SK-N-SH (cell line): ENCODE measurements at regions not wholly inside any gene's neighbourhood (a gene's known extent, or its start where the extent isn't known, plus 50 kb on each side); places are given as distances from the start of the nearest gene placed in this dataset.
"Not testable (repeated sequence)": the region's sequence is repeated elsewhere in the genome, so short reads cannot be mapped to it uniquely, and the experiment has no call there.

Experiments used
- CTCF ChIA-PET: fragments of 300-600, 350-600 bp; formaldehyde crosslinking; extraction: SDS; loops from one replicate; lab custom pipeline; 2021; lab: Yijun Ruan, JAX
- POLR2A ChIA-PET: fragments of 350-600 bp; sonication (Branson Sonifier 250); formaldehyde crosslinking; extraction: SDS; loops from one replicate; lab custom pipeline; 2020; ENCODE audit warnings: antibody characterized with exemption, inconsistent platforms; lab: Yijun Ruan, JAX
- DNase-seq: peaks from one replicate; pipeline ENCODE4 v3.0.0; 2012
- H2AFZ ChIP-seq: fragments of 200-600 bp; sonication (generic); 2 replicates; pipeline ENCODE4 v1.8.1; 2016; ENCODE audit warnings: antibody characterized with exemption, mild to moderate bottlenecking, low read depth
- H3F3A ChIP-seq: fragments of 200-600 bp; sonication (generic); replicated peaks from 2 replicates; pipeline ENCODE3; 2016; ENCODE audit warnings: antibody characterized with exemption, mild to moderate bottlenecking; ENCODE audit not compliant: insufficient read depth
- H3K27ac ChIP-seq, 2 experiments: fragments of 200-500 bp in 1 of 2; fragments of 200-600 bp in 1 of 2; sonication (Bioruptor generic) in 1 of 2; sonication (generic), shearing (Covaris generic) in 1 of 2; 2 replicates each; pipeline versions ENCODE4 v1.5.1 to v1.6.1; 2014 to 2016; ENCODE audit warnings: low read depth in 2 of 2, inconsistent platforms in 1 of 2, low read length in 1 of 2, mild to moderate bottlenecking in 1 of 2, mixed read lengths in 1 of 2
- H3K27me3 ChIP-seq: fragments of 200-600 bp; sonication (generic), shearing (Covaris generic); 2 replicates; pipeline ENCODE4 v1.6.1; 2016; ENCODE audit warnings: mixed run types; ENCODE audit not compliant: insufficient read depth
- H3K36me3 ChIP-seq, 2 experiments: fragments of 200-500 bp in 1 of 2; fragments of 200-600 bp in 1 of 2; sonication (Bioruptor generic) in 1 of 2; sonication (generic) in 1 of 2; replicated peaks in 1 of 2; 2 replicates each; pipeline versions ENCODE3 to v1.5.1; 2014 to 2016; ENCODE audit warnings: low read length in 1 of 2, mild to moderate bottlenecking in 1 of 2; ENCODE audit not compliant: insufficient read depth in 2 of 2, control insufficient read depth in 1 of 2
- H3K4me1 ChIP-seq, 2 experiments: fragments of 200-500 bp in 1 of 2; fragments of 200-600 bp in 1 of 2; sonication (Bioruptor generic) in 1 of 2; sonication (generic), shearing (Covaris generic) in 1 of 2; 2 replicates each; pipeline versions ENCODE4 v1.5.1 to v1.6.1; 2014 to 2016; ENCODE audit warnings: low read depth in 1 of 2, low read length in 1 of 2, mixed run types in 1 of 2; ENCODE audit not compliant: insufficient read depth in 2 of 2, control insufficient read depth in 1 of 2
- H3K4me2 ChIP-seq: fragments of 200-600 bp; sonication (generic), shearing (Covaris generic); 2 replicates; pipeline ENCODE4 v1.6.1; 2017; ENCODE audit warnings: mixed run types
- H3K4me3 ChIP-seq, 2 experiments: fragments of 200-500 bp in 1 of 2; fragments of 200-600 bp in 1 of 2; sonication (Bioruptor generic) in 1 of 2; sonication (generic), shearing (Covaris generic) in 1 of 2; 2 replicates each; pipeline versions ENCODE4 v1.5.1 to v1.8.1; 2014 to 2016; ENCODE audit warnings: low read depth in 2 of 2, inconsistent platforms in 1 of 2, low read length in 1 of 2, mild to moderate bottlenecking in 1 of 2, mixed read lengths in 1 of 2, moderate library complexity in 1 of 2
- H3K79me2 ChIP-seq: fragments of 200-600 bp; sonication (generic); 2 replicates; pipeline ENCODE4 v1.8.1; 2017; ENCODE audit warnings: mild to moderate bottlenecking; ENCODE audit not compliant: insufficient read depth
- H3K9ac ChIP-seq: fragments of 200-600 bp; sonication (generic); 2 replicates; pipeline ENCODE4 v1.6.1; 2017; ENCODE audit warnings: mixed run types
- H3K9me2 ChIP-seq: fragments of 200-600 bp; sonication (generic); 2 replicates; pipeline ENCODE4 v1.6.1; 2017; ENCODE audit warnings: mixed run types
- H3K9me3 ChIP-seq: fragments of 200-600 bp; sonication (generic); 2 replicates; pipeline ENCODE4 v1.6.1; 2017; ENCODE audit warnings: mixed run types, mild to moderate bottlenecking, moderate library complexity
- H4K20me1 ChIP-seq: fragments of 200-600 bp; sonication (generic); 2 replicates; pipeline ENCODE4 v1.6.1; 2017; ENCODE audit warnings: mild to moderate bottlenecking, mixed run types; ENCODE audit not compliant: insufficient read depth
- ELF1 ChIP-seq: IDR thresholded peaks from 2 replicates; pipeline ENCODE4 v1.4.0; 2012
- FOXM1 ChIP-seq: IDR thresholded peaks from 2 replicates; pipeline ENCODE4 v1.4.0; 2012; ENCODE audit warnings: low read depth, mild to moderate bottlenecking
- GABPA ChIP-seq: IDR thresholded peaks from 2 replicates; pipeline ENCODE4 v1.4.0; 2012; ENCODE audit warnings: low read depth, mild to moderate bottlenecking
- JUND ChIP-seq: IDR thresholded peaks from 2 replicates; pipeline ENCODE4 v1.4.0; 2012
- MEF2A ChIP-seq: IDR thresholded peaks from 2 replicates; pipeline ENCODE4 v1.4.0; 2012; ENCODE audit warnings: low read depth, borderline replicate concordance
- MXI1 ChIP-seq: IDR thresholded peaks from 2 replicates; pipeline ENCODE4 v1.6.1; 2012; ENCODE audit warnings: mild to moderate bottlenecking, low read depth, low read length, improper control_type of control experiment
- NFIC ChIP-seq: IDR thresholded peaks from 2 replicates; pipeline ENCODE4 v1.4.0; 2012; ENCODE audit warnings: borderline replicate concordance
- NRF1 ChIP-seq: IDR thresholded peaks from 2 replicates; pipeline ENCODE4 v1.6.1; 2012; ENCODE audit warnings: low read depth, mild to moderate bottlenecking, low read length
- RAD21 ChIP-seq: IDR thresholded peaks from 2 replicates; pipeline ENCODE4 v1.6.1; 2012; ENCODE audit warnings: mild to moderate bottlenecking, low read length
- RXRA ChIP-seq: IDR thresholded peaks from 2 replicates; pipeline ENCODE4 v1.4.0; 2012; ENCODE audit warnings: low read depth, mild to moderate bottlenecking, borderline replicate concordance
- TEAD4 ChIP-seq: IDR thresholded peaks from 2 replicates; pipeline ENCODE4 v1.4.0; 2012; ENCODE audit warnings: mild to moderate bottlenecking, borderline replicate concordance; ENCODE audit not compliant: insufficient read depth
- WGBS: methylation state at CpG from one replicate; pipeline ENCODE4 v1.1.6; 2017; ENCODE audit warnings: low lambda C conversion rate; 5-methylcytosine and 5-hydroxymethylcytosine counted together
- TF ChIP-seq, protein P1 (sequence below): fragments of 150-350 bp; IDR thresholded peaks from 2 replicates; pipeline ENCODE4 v1.6.1; 2017; ENCODE audit warnings: antibody characterized with exemption, low read length, low read depth, borderline replicate concordance
- TF ChIP-seq, protein P2 (sequence below): fragments of 150-350 bp; IDR thresholded peaks from 2 replicates; pipeline ENCODE4 v1.6.1; 2016; ENCODE audit warnings: mild to moderate bottlenecking, low read depth, low read length
- TF ChIP-seq, protein P3 (sequence below): fragments of 200-600 bp; sonication (generic); IDR thresholded peaks from 2 replicates; pipeline ENCODE4 v1.6.1; 2017; ENCODE audit warnings: antibody characterized with exemption, mild to moderate bottlenecking, moderate library complexity
- TF ChIP-seq, protein P4 (sequence below): IDR thresholded peaks from 2 replicates; pipeline ENCODE4 v1.4.0; 2012; ENCODE audit warnings: low read depth

DNA sequence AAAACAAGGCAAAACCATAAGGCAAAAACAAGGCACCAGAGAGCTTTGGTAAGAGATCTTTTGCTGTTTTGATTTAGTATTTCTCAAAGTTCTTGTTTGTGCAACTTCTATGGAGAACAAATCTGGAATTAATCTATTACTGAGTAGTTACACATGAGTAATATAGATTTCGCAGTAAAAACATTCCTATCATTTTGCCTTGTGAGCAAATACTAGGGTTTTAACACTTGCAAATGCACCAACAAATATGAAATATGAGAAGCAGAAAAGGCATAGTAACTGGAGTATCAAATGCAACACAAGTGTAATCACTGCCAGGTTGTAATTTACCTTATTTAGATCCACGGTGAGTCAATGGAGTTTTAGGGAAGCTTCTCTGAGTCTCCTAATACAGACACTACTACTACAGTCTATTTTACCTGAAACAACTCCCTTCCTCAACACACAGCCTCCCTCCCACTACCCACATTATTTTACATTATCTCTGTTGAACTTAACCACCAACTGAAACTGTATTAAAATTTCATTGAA, 324.1 kb downstream of the FLRT2 start (continued):
- TF ChIP-seq ELF1 (no peak), MEF2A (no peak)

DNA sequence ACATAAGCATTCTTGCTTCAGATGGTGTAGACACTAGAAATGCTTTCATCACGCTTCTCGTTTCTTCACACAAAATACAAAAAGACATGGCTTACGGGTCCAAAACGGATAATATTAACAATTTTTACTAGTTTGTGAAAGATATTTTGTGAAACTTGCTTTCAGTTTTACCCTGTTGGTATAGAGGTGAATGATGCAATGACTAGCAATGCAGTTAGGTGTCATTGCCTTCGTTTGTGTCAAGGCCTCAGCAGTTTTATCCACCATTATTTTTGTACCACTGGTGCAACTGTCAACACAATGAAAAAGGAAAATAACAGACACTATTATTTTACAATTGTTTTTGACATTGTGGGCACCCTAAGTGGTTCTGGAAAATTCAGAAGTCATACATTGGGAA, 323.0 kb downstream of the FLRT2 start:
- no peaks in the 10 kb centered on the region for H3F3A ChIP-seq
- no peaks in the 10 kb centered on the region for H3K9me2 ChIP-seq
- POLR2A ChIA-PET: no interaction called here
- no peak overlapping the region for H3K27ac ChIP-seq
- no peaks in the 10 kb centered on the region for H3K9me3 ChIP-seq
- CTCF ChIA-PET: no interaction called here
- no peaks in the 10 kb centered on the region for H3K4me1 ChIP-seq
- WGBS: 14% methylated on average over 5 of the region's 5 CpGs
- H3K36me3 ChIP-seq: no peaks in the 10 kb centered on the region
- H3K27me3 ChIP-seq: peaks cover 4% of the 10 kb centered on the region; the same call in 1 of the 2 replicates
- no peak overlapping the region for H3K9ac ChIP-seq
- no peaks in the 10 kb centered on the region for H3K79me2 ChIP-seq
- no peak for TF ChIP-seq NFIC
- TF ChIP-seq MXI1: no peak
- TF ChIP-seq, protein P1, sequence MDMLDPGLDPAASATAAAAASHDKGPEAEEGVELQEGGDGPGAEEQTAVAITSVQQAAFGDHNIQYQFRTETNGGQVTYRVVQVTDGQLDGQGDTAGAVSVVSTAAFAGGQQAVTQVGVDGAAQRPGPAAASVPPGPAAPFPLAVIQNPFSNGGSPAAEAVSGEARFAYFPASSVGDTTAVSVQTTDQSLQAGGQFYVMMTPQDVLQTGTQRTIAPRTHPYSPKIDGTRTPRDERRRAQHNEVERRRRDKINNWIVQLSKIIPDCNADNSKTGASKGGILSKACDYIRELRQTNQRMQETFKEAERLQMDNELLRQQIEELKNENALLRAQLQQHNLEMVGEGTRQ: no peak
- TF ChIP-seq, protein P2, sequence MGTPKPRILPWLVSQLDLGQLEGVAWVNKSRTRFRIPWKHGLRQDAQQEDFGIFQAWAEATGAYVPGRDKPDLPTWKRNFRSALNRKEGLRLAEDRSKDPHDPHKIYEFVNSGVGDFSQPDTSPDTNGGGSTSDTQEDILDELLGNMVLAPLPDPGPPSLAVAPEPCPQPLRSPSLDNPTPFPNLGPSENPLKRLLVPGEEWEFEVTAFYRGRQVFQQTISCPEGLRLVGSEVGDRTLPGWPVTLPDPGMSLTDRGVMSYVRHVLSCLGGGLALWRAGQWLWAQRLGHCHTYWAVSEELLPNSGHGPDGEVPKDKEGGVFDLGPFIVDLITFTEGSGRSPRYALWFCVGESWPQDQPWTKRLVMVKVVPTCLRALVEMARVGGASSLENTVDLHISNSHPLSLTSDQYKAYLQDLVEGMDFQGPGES: no peak
- no peak for TF ChIP-seq ELF1
- TF ChIP-seq NRF1: no peak
- TF ChIP-seq RXRA: no peak
- no peak for TF ChIP-seq GABPA
- TF ChIP-seq, protein P3, sequence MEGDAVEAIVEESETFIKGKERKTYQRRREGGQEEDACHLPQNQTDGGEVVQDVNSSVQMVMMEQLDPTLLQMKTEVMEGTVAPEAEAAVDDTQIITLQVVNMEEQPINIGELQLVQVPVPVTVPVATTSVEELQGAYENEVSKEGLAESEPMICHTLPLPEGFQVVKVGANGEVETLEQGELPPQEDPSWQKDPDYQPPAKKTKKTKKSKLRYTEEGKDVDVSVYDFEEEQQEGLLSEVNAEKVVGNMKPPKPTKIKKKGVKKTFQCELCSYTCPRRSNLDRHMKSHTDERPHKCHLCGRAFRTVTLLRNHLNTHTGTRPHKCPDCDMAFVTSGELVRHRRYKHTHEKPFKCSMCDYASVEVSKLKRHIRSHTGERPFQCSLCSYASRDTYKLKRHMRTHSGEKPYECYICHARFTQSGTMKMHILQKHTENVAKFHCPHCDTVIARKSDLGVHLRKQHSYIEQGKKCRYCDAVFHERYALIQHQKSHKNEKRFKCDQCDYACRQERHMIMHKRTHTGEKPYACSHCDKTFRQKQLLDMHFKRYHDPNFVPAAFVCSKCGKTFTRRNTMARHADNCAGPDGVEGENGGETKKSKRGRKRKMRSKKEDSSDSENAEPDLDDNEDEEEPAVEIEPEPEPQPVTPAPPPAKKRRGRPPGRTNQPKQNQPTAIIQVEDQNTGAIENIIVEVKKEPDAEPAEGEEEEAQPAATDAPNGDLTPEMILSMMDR: no peak
- no peak for TF ChIP-seq MEF2A
- TF ChIP-seq TEAD4: no peak
- TF ChIP-seq, protein P4, sequence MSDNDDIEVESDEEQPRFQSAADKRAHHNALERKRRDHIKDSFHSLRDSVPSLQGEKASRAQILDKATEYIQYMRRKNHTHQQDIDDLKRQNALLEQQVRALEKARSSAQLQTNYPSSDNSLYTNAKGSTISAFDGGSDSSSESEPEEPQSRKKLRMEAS: no peak
- no peak for TF ChIP-seq JUND
- TF ChIP-seq FOXM1: no peak
- no peak for TF ChIP-seq RAD21
- H2AFZ ChIP-seq: peak overlapping the region; percentile 3; the same call in 1 of the 2 replicates
- H3K4me2 ChIP-seq: no peak overlapping the region
- no peak for DNase-seq
- H3K4me3 ChIP-seq: no peak overlapping the region
- H4K20me1 ChIP-seq: no peaks in the 10 kb centered on the region

DNA sequence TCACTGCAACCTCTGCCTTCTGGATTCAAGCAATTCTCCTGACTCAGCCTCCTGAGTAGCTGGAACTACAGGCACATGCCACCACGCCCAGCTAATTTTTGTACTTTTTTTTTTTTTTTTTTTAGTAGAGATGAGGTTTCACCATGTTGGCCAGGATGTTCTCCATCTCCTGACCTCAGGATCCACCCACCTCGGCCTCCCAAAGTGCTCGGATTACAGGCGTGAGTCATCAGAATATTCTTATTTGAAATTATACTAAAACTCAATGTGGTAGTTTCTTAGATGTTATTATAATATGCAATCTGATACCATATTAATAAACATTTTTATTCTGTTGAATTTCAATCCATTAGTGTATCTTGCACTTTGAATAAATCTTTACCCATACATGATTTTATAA, 322.2 kb downstream of the FLRT2 start:
- H3K9ac ChIP-seq, H2AFZ ChIP-seq, H3K4me2 ChIP-seq, H3K79me2 ChIP-seq, H4K20me1 ChIP-seq, H3F3A ChIP-seq, H3K4me3 ChIP-seq, H3K36me3 ChIP-seq, H3K9me3 ChIP-seq, DNase-seq, H3K4me1 ChIP-seq, H3K27ac ChIP-seq, H3K27me3 ChIP-seq, CTCF ChIA-PET, POLR2A ChIA-PET, H3K9me2 ChIP-seq: not testable (repeated sequence)
- WGBS: 19% methylated on average over 4 of the region's 4 CpGs

DNA sequence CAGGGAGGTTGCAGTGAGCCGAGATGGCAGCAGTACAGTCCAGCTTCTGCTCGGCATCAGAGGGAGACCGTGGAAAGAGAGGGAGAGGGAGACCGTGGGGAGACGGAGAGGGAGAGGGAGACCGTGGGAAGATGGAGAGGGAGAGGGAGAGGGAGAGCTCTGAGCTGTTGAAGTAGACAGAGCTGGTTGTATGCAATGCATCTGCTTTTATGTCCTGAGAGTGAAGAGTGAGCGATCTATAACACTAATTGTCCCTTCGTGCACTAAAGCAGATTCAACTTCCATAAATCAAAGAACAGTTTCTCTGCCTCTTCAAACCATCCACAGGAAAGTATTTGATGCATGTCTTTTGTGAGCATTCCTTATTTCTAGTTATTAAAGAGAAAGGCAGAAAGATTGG, 300.6 kb downstream of the FLRT2 start:
- H3K79me2 ChIP-seq, POLR2A ChIA-PET, H4K20me1 ChIP-seq, H3K9me2 ChIP-seq, H3K36me3 ChIP-seq, H3K4me1 ChIP-seq, H3K27me3 ChIP-seq, H3F3A ChIP-seq, H3K4me2 ChIP-seq, H3K27ac ChIP-seq, H3K9me3 ChIP-seq, DNase-seq, H3K4me3 ChIP-seq, H3K9ac ChIP-seq, CTCF ChIA-PET, H2AFZ ChIP-seq: not testable (repeated sequence)
- 29% methylated on average over 8 of the region's 8 CpGs for WGBS
